GM12892 (cell line): ENCODE measurements at regions not wholly inside any gene's neighbourhood (a gene's known extent, or its start where the extent isn't known, plus 50 kb on each side); places are given as distances from the start of the nearest gene placed in this dataset.
"Not testable (repeated sequence)": the region's sequence is repeated elsewhere in the genome, so short reads cannot be mapped to it uniquely, and the experiment has no call there.

Experiments used
- DNase-seq: peaks from one replicate; pipeline ENCODE4 v3.0.0; 2011; ENCODE audit not compliant: insufficient read length
- FAIRE-seq: peaks from 2 replicates; lab custom pipeline; 2011; peaks lifted over from hg19 to GRCh38; lab: Jason Lieb, UNC
- POLR2A ChIP-seq: IDR thresholded peaks from 2 replicates; pipeline ENCODE4 v1.6.1; 2011; ENCODE audit warnings: low read depth, low read length, control low read depth
- POLR2AphosphoS5 ChIP-seq: IDR thresholded peaks from 2 replicates; pipeline ENCODE4 v1.6.1; 2011; ENCODE audit warnings: low read depth, low read length, control low read depth
- TAF1 ChIP-seq: IDR thresholded peaks from 2 replicates; pipeline ENCODE4 v1.6.1; 2011; ENCODE audit warnings: low read depth, mild to moderate bottlenecking, control low read depth, low read length, borderline replicate concordance

- DNase-seq (no peak), FAIRE-seq (no peak)
- no peak for TF ChIP-seq TAF1
- no peak for TF ChIP-seq POLR2AphosphoS5
- no peak for TF ChIP-seq POLR2A
Measured at GRCh38 chr7:109696723-109697122, 1127.0 kb downstream of the DNAJB9 start.

DNA sequence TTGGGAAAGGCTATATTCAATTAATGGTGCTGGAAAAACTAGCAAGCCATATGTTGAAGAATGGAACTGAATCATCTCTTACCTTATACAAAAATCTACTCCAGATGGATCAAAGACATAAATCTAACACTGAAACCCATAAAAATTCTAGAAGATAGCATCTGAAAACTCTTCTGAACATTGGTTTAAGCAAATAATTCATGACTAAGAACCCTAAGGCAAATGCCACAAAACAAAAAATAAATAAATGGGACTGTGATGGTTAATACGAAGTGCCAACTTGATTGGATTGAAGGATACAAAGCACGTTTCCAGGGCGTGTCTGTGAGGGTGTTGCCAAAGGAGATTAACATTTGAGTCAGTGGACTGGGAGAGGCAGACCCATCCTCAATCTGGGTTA lies 1130.0 kb downstream of the DNAJB9 start:
- no peak for FAIRE-seq
- TF ChIP-seq POLR2A (no peak), TAF1 (no peak), POLR2AphosphoS5 (no peak)
- DNase-seq = no peak

GRCh38 chr7:109713366-109713765 lies 1143.7 kb downstream of the DNAJB9 start:
- DNase-seq (no peak), FAIRE-seq (no peak)
- TF ChIP-seq POLR2AphosphoS5 (no peak), POLR2A (no peak), TAF1 (no peak)

DNA sequence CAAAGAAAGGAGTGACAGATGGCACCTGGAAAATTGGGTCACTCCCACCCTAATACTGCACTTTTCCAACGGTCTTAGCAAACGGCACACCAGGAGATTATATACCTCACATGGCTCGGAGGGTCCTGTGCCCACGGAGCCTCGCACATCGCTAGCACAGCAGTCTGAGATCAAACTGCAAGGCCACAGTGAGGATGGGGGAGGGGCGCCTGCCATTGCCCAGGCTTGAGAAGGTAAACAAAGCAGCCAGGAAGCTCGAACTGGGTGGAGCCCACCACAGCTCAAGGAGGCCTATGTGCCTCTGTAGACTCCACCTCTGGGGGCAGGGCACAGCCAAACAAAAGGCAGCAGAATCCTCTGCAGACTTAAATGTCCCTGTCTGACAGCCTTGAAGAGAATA lies 1149.7 kb downstream of the DNAJB9 start:
- DNase-seq, FAIRE-seq: not testable (repeated sequence)

GRCh38 chr7:109734601-109735000 lies 1164.9 kb downstream of the DNAJB9 start:
- TF ChIP-seq POLR2AphosphoS5 (no peak), POLR2A (no peak), TAF1 (no peak)
- FAIRE-seq (no peak), DNase-seq (no peak)

DNA sequence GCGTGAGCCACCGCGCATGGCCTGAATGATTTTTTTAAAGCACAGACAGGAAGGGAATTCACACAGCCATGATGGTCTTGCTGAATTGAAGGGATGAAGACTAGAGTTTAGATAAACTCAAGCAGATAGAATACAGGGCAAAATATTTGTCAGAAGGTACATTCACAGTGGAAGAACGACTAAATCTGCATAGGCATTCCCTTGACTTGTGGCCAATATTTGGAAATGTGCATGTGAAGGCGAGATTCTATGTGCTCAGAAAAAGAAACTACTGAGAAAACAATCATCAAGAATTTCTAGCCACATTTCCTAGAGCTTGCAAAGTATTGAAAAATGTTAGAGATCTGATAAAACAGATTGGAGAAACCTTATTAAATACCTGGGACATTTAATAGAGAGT lies 1166.2 kb downstream of the DNAJB9 start:
- DNase-seq = no peak
- no peak for TF ChIP-seq TAF1
- TF ChIP-seq POLR2AphosphoS5 = no peak
- no peak for TF ChIP-seq POLR2A
- FAIRE-seq = no peak

DNA sequence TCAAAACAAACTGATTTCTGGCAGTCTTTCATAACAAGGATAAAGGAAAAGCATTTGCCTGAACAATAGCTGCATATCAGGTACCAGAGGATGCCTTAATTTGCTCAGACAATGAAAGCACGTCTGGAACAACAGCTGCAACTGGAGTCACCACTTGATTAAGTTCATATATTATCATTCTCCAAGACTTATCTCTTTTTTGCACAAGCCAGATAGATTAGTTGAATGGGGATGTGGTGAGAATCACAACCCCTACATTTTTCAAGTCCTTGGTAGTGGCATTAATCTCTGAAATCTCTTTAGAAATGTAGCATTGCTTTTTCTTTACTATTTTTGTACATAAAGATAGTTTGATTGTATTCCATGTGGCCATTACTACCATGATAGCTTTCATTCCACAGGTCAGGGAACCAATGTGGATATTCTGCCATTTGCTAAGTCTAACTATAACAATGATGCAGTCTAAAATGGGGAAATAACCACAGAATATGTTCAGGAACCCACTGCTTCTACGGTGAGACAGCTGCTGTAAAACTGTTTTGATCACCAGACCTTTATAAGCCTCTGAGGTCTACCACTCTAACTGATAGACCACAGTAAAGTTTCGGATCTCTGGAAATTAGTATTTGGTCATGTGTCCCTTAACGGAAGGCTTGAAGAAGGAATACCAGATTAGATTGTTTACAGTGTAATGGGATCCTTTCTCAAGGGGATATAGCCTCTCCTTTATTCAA lies 1176.2 kb downstream of the DNAJB9 start:
- no peak for FAIRE-seq
- no peak for DNase-seq

DNA sequence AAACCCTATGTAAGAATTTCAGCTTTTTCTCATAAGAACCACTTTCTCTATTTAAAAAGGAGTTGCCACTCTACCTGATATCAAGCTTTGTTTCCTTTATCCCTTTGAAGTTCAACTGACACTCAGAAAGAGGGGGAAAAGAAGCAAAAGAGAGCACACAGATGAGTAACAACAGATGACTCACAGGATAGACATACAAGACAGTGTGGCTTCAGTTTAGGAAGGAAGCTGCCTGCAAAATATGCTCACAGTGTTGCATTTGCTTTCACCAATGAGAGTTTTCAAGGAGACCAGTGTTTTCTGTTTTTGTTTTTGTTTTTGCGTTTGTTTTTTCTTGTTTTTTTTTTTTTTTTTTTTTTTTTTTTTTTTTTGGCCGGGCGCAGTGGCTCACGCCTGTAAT lies 1181.6 kb downstream of the DNAJB9 start:
- no peak for TF ChIP-seq TAF1
- no peak for TF ChIP-seq POLR2A
- TF ChIP-seq POLR2AphosphoS5 = no peak
- DNase-seq (no peak), FAIRE-seq (no peak)

More for the DNA sequence above, 1176.2 kb downstream of the DNAJB9 start:
- TF ChIP-seq POLR2AphosphoS5 (no peak), POLR2A (no peak), TAF1 (no peak)

GRCh38 chr7:109752068-109752467 lies 1182.4 kb downstream of the DNAJB9 start:
- no peak for DNase-seq
- TF ChIP-seq POLR2AphosphoS5 = no peak
- TF ChIP-seq TAF1 = no peak
- no peak for TF ChIP-seq POLR2A
- FAIRE-seq = no peak

GRCh38 chr7:109757713-109758112 lies 1188.0 kb downstream of the DNAJB9 start:
- DNase-seq (no peak), FAIRE-seq (no peak)
- TF ChIP-seq TAF1 (no peak), POLR2AphosphoS5 (no peak), POLR2A (no peak)

GRCh38 chr7:109763611-109764010 lies 1193.9 kb downstream of the DNAJB9 start:
- DNase-seq (no peak), FAIRE-seq (no peak)
- no peak for TF ChIP-seq TAF1
- TF ChIP-seq POLR2A = no peak
- TF ChIP-seq POLR2AphosphoS5 = no peak

DNA sequence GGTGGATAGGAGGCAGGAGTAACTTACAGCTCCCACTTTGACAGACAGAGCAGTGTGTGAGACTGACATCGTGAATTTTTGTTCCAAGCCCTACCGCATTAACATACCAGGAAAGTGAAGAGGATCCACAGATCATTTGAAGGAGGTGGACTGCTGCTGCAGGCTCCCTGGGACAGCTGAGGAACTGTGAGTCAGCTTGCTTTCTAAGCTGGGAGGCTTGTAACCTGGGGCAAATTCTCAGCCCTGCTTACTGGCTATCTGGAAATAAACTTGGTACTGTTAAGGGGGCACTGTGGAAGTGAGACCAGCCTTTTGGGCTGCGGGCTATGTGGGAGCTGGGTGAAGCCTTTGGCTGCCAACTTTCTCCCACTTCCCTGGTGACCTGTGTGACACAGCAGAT lies 1202.5 kb downstream of the DNAJB9 start:
- FAIRE-seq (no peak), DNase-seq (no peak)
- TF ChIP-seq POLR2A (no peak), POLR2AphosphoS5 (no peak)
